ENCODE measurements at regions not wholly inside any gene's neighbourhood (a gene's known extent, or its start where the extent isn't known, plus 50 kb on each side); places are given as distances from the start of the nearest gene placed in this dataset.

- no peak for DNase-seq (ENCODE audit: low spot score)
Measured at GRCh38 chr6:152905551-152906299, 77.1 kb downstream of the FBXO5 start.

- DNase-seq (ENCODE audit: low spot score): no peak
Measured at GRCh38 chr6:152909241-152909640, 73.6 kb downstream of the FBXO5 start.

GRCh38 chr6:152916035-152916434, 66.8 kb downstream of the FBXO5 start:
- DNase-seq (ENCODE audit: low spot score): no peak

- DNase-seq (ENCODE audit: low spot score): no peak
Measured at GRCh38 chr6:152918991-152919390, 63.9 kb downstream of the FBXO5 start.

- no peak for DNase-seq (ENCODE audit: low spot score)
Measured at GRCh38 chr6:152920016-152920415, 62.8 kb downstream of the FBXO5 start.
